ENCODE measurements at regions not wholly inside any gene's neighbourhood (a gene's known extent, or its start where the extent isn't known, plus 50 kb on each side); places are given as distances from the start of the nearest gene placed in this dataset.

GRCh38 chr13:83943530-83944279 is 61.4 kb upstream of the SLITRK1 start:
- H3K4me1 ChIP-seq = no peaks in the 10 kb centered on the region
- no peak for TF ChIP-seq CTCF (IDR thresholded peaks at IDR 0.05)
- H3K27me3 ChIP-seq (ENCODE audit: low read depth) = no peaks in the 10 kb centered on the region
- no peak overlapping the region for H3K4me3 ChIP-seq
- no peaks in the 10 kb centered on the region for H3K9me3 ChIP-seq
- H3K27ac ChIP-seq = no peak overlapping the region
- intact Hi-C loops (cut with DNase I) = no loop called here
- H3K36me3 ChIP-seq = no peaks in the 10 kb centered on the region
- DNase-seq (no peak), ATAC-seq (no peak)

GRCh38 chr13:83941701-83942335 is 59.5 kb upstream of the SLITRK1 start:
- Histone ChIP-seq H3K9me3 (no peaks in the 10 kb centered on the region), H3K36me3 (no peaks in the 10 kb centered on the region), H3K4me3 (no peak overlapping the region), H3K27ac (no peak overlapping the region), H3K27me3 (ENCODE audit: low read depth) (no peaks in the 10 kb centered on the region), H3K4me1 (no peaks in the 10 kb centered on the region)
- DNase-seq = no peak
- TF ChIP-seq CTCF (IDR thresholded peaks at IDR 0.05) = no peak
- ATAC-seq = no peak
- intact Hi-C loops (cut with DNase I) = no loop called here

- Histone ChIP-seq H3K36me3 (no peaks in the 10 kb centered on the region), H3K4me1 (no peaks in the 10 kb centered on the region), H3K27ac (no peak overlapping the region), H3K9me3 (no peaks in the 10 kb centered on the region), H3K4me3 (no peak overlapping the region), H3K27me3 (ENCODE audit: low read depth) (no peaks in the 10 kb centered on the region)
- no peak for ATAC-seq
- intact Hi-C loops (cut with DNase I) = no loop called here
- no peak for DNase-seq
- no peak for TF ChIP-seq CTCF (IDR thresholded peaks at IDR 0.05)
These were observed 58.5 kb upstream of the SLITRK1 start for GRCh38 chr13:83940742-83941141.

- Histone ChIP-seq H3K4me1 (no peaks in the 10 kb centered on the region), H3K4me3 (no peak overlapping the region), H3K27ac (no peak overlapping the region), H3K9me3 (no peaks in the 10 kb centered on the region), H3K27me3 (ENCODE audit: low read depth) (no peaks in the 10 kb centered on the region), H3K36me3 (no peaks in the 10 kb centered on the region)
- TF ChIP-seq CTCF (IDR thresholded peaks at IDR 0.05) = no peak
- ATAC-seq = no peak
- intact Hi-C loops (cut with DNase I) = no loop called here
- DNase-seq = no peak
These were observed 55.3 kb upstream of the SLITRK1 start for GRCh38 chr13:83937579-83937978.

GRCh38 chr13:83935566-83935965 is 53.3 kb upstream of the SLITRK1 start:
- Histone ChIP-seq H3K4me1 (no peaks in the 10 kb centered on the region), H3K27ac (no peak overlapping the region), H3K36me3 (no peaks in the 10 kb centered on the region), H3K4me3 (no peak overlapping the region), H3K27me3 (ENCODE audit: low read depth) (no peaks in the 10 kb centered on the region), H3K9me3 (no peaks in the 10 kb centered on the region)
- no peak for TF ChIP-seq CTCF (IDR thresholded peaks at IDR 0.05)
- ATAC-seq = no peak
- intact Hi-C loops (cut with DNase I) = no loop called here
- DNase-seq = no peak
